ENCODE measurements at regions not wholly inside any gene's neighbourhood (a gene's known extent, or its start where the extent isn't known, plus 50 kb on each side); places are given as distances from the start of the nearest gene placed in this dataset.
"Not testable (repeated sequence)": the region's sequence is repeated elsewhere in the genome, so short reads cannot be mapped to it uniquely, and the experiment has no call there.

DNA sequence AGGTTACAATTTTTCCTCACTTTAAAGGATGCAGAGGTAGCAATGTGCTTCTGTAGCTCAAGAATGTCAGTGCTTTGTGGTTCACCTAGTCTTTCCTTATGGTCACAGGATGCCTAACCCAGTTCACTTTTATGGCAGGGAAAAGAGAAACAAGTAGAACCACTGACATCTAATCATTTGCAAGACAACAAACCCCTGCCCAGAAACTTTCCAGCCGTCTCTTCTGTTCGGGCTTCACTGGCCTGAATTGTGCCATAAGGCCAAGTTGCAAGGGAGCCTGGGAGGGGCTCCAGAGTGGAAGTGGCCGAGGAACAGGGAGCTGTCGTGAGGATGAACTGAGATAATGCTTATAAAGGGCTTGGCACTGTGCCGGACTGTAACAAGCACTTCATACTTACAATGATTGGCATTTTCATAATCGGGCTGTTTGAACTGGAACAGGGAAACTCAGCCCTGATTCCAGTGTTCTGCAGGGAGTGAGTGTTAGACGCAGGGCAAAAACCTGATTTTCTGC, 212.6 kb downstream of the BCAS1 start:
- DNase-seq (ENCODE audit: low read depth): no peak

DNA sequence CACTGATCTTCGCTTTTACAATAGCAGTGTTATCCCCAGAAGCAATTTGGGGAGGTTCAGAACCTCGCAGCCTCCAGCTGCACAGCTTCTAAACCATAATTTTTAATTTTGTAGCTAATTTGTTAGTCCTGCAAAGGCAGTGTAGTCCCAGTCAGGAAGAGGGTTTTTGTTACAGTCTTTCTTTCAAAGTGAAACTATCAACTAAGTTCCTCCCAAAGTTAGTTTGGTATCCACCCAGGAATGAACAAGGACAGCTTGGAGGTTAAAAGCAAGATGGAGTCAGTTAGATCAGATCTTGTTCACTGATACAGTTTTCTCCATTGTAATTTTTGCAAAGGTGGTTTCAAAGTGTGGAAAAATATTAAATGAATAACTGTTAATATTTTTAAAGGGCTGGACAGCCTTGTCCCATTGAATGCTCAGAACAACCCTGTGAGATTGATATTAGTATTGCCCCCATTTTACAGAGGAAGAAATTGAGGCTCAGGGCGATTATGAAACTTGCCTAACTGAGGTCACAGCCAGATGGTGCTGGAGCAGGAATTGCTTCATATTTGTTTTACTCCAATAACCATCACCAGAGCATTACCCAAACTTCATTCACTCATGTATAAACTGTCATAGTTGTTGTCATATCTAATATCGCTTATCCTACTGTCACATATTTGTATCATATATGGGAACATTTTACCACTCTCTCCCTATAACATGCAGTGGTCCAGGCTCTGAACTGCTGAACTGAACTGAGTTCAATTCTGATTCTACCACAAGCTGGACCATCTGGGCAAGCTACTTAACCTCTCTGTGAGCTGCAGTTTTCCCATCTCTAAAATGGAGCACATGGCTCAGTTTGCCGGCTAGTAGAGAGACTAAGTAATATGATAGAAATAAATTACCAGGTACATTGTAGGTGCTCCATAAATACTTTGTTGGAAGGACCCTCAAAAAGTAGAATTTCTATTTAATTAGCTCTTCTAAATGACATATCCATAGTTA, 213.8 kb downstream of the BCAS1 start:
- DNase-seq (ENCODE audit: low read depth): no peak

DNA sequence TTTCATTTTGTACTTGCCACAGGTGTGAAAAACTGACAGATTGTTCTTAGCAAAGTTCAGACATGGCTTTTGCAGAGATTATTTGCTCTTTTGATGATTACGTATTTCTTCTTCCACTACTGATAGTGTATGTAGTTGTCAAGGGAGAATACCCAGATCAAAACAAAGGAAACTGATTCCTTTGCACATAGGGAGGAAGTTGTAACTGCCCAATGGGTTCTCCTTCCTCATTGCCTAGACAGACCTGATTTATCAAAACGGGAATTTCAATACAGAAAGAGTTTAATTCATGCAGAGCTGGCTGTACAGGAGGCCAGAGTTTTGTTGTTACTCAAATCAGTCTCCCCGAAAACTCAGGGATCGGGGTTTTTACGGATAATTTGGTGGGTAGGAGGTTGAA, 214.7 kb downstream of the BCAS1 start:
- DNase-seq (ENCODE audit: low read depth): no peak

DNA sequence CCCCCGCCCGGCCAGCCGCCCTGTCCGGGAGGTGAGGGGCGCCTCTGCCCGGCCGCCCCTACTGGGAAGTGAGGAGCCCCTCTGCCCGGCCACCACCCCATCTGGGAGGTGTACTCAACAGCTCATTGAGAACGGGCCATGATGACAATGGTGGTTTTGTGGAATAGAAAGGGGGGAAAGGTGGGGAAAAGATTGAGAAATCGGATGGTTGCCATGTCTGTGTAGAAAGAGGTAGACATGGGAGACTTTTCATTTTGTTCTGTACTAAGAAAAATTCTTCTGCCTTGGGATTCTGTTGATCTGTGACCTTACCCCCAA, 215.8 kb downstream of the BCAS1 start:
- not testable (repeated sequence) for DNase-seq (ENCODE audit: low read depth)

DNA sequence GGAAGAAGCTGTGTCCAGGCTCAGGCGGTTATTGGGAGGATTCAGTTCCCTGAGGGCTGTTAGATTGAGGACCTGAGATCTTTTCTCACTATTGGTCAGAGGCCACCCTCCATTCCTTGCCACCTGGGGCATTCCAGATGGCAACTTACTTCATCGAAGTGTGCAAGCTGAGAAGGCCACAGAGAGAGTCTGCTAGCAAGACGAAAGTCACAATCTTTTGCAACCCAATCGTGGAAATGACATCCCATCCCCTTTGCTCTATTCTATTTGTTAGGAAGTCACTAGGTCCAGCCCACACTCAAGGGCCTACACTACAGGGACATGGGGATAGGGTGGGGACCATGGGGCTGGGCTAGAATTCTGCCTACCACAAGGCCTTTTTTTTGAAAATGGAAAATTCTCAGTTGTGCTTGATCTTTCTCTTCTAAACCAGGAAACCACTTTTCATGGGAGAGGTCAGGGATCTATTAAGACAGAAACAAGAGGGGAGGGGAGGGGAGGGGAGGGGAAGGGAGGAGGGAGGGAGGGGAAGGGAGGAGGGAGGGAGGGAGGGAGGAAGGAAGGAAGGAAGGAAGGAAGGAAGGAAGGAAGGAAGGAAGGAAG, 217.2 kb downstream of the BCAS1 start:
- DNase-seq (ENCODE audit: low read depth): no peak

DNA sequence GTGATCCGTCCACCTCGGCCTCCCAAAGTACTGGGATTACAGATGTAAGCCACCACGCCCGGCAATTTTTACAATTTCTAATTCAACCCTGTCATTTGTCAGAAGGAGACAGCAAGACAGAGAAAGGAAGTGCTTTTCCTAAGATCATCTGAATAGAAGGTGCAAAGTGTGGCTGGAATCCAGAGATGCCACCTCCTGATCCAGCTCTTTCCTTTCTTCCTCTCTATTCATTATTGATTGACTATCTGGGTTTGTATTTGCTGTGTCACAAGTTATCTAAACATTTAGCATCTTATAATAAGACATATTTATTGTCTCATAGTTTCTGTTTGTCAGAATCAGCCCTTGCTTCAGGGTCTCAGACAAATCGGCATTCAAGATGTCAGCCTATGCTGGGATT, 217.7 kb downstream of the BCAS1 start:
- DNase-seq (ENCODE audit: low read depth): no peak

DNA sequence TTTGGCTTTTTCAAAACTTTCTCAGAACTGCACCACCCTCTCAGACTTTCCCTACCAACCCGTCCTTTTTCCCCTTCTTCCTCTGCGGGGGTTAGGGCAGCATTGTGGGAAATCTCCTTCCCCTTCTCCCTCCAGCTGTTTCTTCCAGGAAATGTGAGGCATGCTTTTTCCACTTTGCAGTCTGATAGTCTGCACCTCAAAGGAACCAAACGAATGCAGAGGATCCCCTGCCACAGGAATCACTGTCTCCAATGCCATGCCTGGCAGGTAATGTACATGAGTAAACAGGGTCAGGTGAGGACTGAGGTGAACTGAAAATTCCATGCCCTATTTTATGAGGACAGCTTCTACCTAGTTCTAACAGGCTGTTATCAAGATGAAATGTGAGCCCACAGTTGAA, 218.4 kb downstream of the BCAS1 start:
- DNase-seq (ENCODE audit: low read depth): no peak

DNA sequence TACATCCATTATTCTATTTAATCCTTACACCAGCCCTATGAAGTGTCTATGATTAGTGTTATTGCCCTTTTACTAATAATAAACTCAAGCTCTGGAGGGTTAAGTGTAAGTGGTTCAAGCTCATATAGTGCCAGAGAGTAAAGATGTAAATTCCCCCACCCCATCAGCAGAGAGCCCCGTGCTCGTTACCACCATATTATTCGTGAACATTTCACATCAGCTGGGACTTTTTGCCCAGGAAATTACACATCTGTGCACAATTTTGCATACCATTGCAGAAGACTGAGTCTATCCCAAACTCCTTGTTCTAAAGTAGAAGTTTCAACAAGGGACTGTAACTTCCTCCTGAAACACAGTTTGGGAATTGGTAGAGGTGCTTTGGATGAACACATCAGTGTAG, 220.1 kb downstream of the BCAS1 start:
- DNase-seq (ENCODE audit: low read depth): no peak

DNA sequence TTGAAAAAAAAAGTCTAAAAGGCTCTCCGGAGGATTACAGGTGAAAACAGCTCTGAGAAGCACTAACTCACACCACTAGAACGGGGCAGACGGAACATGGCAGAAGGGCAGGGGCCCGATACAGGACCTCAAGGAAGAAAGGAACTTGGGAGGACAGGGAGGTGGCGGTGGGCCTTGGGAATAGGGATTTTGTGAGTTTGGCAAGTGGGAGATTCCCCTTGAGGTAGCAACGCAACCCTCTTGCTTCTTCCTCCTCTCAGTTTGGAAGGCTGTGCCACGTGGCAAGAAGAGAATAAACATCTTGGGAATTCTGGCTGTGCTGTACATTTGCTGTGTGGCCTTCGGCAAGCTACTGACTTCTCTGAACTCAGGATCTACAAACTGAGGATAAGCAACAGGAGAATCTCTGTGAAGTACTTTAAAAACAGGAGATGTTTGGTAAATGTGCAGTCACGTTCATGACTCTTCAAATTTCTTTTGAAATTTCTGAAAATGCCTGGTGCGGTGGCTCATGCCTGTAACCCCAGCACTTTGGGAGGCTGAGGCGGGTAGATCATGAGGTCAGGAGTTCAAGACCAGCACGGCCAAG, 220.8 kb downstream of the BCAS1 start:
- no peak for DNase-seq (ENCODE audit: low read depth)

DNA sequence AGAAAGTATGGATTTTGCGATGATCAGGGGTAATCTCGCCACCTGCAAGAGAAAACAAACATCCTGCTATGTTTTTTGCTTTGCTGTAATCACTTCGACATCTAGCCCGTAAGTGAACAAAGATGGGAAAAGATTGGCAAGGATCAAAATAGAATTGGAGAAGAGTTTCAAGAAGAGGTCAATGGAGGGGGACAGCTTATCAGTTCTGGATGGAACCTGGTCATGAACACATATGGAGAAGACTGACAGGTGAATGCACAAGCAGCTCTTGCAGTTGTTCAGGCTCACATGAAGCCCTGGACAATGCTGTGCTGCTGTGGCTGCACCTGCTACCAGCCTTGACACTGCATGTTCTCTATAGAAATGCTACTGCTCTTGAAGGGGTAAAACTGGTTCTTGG, 222.1 kb downstream of the BCAS1 start:
- DNase-seq (ENCODE audit: low read depth): peak; percentile 38

DNA sequence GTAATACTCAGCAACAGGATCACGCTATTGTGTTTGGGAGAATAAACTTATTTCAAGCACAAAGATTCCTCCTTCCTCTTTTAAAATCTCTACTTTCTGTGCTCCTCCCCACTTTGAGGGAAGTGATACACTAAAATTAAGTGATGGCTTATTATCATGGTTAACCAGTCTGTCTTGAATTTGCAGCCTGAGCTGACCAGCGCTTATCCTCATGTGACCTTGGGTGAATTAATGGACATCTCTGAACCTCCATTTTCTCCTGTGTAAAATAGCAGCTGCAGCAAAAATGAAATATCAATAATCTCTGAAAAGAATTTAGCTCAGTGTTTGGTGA, 222.6 kb downstream of the BCAS1 start:
- peak; percentile 49 for DNase-seq (ENCODE audit: low read depth)

DNA sequence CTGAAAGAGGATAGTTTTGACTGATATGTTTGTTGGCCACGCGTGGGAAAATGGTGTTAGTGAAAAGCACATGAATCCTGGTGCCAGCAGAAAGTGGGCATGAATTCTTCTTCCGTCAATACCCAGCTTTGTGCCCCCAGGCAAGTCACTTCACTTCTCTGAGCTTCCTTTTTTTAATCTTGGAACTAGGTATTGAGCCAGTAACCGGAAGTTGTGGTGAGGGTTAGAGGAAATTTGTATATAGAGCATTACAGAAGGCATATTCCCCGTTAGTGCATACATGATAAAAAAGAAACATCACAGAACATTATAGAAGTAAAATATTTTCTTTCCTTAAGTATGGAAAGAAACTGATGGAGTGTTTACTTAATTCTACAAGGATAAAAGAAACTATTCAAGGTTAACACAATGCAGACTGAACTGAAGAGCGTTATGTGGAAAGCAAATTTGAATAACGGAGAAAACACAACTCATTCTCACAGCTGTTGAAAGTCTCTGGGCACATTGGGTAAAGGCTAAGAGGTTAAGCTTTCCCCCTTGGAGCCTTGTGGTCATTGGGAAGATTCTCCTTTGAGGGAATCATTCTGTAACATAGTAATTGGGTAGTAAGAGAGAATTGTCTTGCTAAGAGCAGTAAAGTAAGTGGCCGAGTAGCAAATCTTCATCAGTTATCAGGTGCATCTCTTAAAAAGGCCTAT, 223.1 kb downstream of the BCAS1 start:
- peak; percentile 65 for DNase-seq (ENCODE audit: low read depth)

DNA sequence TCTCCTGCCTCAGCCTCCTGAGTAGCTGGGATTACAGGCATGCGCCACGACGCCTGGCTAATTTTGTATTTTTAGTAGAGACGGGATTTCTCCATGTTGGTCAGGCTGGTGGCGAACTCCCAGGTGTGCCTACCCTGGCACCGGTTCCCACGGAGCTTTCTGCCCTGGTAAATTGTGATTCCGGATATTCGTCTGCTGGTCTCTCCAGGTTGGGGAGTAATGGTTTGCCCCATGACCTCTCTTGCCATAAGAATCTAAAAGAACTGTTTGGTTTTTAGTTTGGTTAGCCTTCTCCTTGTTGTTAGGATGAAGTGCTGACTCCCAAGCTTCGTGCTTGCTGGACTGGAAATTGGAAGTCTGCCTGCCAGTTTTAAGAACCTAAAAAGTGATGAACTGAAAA, 223.8 kb downstream of the BCAS1 start:
- DNase-seq (ENCODE audit: low read depth): no peak

DNA sequence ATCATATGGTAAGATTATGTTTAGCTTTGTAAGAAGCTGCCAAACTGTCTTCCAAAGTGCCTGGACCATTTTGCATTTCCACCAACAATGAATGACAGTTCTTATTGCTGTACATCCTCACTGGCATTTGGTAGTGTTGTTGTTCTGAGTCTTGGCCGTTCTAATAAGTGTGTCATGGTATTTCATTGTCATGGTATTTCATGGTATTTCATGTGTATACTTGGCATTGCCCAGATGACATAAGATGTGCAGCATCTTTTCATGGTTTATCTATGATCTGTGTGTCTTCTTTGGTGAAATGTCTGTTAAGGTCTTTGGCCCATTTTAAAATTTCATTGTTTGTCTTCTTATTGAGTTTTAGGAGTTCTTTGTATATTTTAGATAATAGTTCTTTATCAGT, 224.4 kb downstream of the BCAS1 start:
- DNase-seq (ENCODE audit: low read depth): no peak

DNA sequence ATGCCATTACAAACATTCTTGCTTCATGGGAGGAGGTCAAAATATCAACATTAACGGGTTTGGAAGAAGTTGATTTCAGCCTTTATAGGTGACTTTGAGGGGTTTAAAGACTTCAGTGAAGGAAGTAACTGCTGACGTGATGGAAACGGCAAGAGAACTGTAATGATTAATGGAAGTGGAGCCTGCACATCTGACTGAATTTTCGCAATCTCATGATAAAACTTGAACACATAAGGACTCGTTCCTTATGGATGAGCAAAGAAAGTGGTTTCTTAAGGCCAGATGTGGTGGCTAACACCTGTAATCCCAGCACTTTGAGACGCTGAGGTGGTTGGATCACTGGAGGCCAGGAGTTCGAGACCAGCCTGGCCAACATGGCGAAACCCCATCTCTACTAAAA, 226.1 kb downstream of the BCAS1 start:
- DNase-seq (ENCODE audit: low read depth): no peak

DNA sequence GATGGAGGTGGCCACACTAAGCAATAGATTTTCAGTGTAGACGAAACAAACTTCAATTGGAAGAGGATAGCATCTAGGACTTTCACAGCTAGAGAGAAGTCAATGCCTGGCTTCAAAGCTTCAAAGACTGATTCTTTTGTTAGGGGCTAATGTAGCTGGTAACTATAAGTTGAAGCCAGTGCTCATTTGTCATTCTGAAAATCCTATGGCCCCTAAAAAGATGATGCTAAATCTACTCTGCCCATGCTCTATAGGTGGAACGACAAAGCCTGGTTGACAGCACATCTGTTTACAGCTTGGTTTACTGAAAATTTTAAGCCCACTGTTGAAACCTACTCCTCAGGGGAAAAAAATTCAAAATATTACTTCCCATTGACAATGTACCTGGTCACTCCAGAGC, 226.7 kb downstream of the BCAS1 start:
- no peak for DNase-seq (ENCODE audit: low read depth)

DNA sequence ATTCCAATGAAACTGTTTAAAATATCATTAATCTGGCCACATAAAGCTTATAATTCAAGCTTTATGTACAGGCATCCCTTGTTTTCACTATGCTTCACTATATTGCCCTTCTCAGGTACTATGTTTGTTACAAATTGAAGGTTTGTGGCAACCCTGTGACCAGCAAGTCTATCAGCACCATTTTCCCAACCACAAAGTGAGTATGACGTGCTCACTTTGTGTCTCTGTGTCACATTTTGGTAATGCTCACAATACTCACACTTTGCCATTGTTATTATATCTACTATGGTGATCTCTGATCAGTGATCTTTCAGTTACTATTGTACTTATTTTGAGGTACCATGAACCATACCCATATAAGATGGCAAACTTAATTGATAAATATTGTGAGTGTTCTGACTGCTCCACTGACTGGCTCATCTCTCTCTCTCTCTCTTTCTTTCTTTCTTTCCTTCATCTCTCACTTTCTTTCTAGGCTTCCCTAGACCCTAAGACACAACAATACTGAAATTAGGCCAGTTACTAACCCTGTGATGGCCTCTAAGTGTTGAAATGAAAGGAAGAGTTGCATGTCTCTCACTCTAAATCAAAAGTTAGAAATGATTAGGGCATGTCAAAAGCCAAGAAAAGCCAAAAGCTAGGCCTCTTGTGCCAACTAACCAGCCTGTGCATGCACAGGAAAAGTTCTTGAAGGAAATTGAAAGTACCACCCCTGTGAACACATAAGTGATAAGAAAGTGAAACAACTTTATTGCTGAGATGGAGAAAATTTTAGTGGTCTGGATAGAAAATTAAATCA, 227.9 kb downstream of the BCAS1 start:
- DNase-seq (ENCODE audit: low read depth): no peak

DNA sequence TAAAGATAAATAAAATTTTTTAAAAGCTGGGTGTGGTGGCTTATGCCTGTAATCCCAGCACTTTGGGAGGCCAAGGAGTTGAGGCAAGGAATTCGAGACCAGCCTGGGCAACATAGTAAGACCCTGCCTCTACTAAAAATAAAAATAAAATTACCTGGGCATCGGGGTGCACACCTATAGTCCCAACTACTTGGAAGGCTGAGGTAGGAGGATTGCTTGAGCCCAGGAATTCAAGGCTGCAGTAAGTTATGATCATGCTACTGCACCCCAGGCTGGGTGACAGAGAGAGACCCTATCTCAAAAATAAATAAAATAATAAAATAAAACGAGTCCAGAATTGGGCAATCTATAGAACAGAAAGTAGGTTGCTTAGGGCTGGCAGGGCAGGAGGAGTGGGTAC, 228.7 kb downstream of the BCAS1 start:
- DNase-seq (ENCODE audit: low read depth): no peak

DNA sequence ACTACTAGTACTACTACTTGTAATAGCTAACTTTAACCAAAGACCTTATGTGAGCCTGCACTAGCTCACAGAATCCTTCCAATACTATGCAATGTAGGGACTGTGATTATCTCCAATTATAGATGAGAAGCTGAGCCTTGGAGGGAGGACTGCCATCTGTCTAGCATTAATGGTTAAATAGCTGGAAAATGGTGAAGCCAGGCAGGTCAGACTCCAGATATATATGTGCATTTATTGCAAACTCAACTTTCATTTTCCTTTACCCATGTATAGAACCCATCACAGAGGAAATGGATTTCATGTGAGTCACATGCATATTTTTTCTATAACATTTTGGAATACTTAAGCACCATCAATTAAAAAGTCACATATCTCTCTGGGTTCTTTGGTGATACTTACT, 229.9 kb downstream of the BCAS1 start:
- DNase-seq (ENCODE audit: low read depth): no peak

DNA sequence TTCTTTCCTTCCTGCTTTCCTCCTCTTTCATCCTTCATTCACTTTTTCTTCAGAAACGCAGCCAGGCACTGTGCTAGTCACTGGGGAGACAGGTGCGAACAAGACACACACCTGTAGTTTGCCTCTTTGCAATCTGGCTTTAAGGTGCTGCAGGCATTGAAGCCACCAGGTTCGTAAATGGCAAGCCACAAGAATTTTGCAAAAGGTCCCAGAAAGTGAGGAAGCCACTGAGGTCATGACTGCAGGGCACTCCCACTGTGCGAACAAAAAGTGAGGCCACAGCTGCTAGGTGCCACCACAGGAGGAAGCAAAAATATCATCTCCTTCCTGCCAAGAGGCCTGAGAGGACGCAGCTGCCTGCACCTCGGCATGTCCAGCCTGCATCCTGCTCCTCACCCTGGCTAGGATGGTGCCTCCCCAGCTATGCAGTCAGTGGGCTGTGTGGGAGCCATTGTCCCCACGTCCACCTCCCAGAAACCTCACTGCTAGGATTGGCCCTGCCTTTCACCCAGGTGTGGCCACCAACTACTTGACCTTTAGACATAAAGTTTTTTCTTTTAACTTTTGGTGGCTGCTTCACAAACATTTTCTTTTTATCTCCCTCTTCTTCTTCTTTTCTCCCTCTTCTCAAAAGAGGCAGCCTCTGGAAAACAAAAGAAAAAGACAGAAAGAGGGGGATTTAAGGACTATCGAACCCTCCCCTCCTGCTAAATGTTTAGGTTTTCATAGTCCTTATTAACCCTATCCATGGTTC, 230.8 kb downstream of the BCAS1 start:
- DNase-seq (ENCODE audit: low read depth): peak; percentile 77

Data from myocyte (in vitro differentiated cells).